Neural cell (in vitro differentiated cells): ENCODE measurements at regions not wholly inside any gene's neighbourhood (a gene's known extent, or its start where the extent isn't known, plus 50 kb on each side); places are given as distances from the start of the nearest gene placed in this dataset.

Experiments used
- EP300 ChIP-seq: fragments of 450-650 bp; conservative IDR thresholded peaks from 2 replicates; pipeline ENCODE4 v1.6.1; 2014; ENCODE audit warnings: antibody characterized with exemption, mild to moderate bottlenecking, moderate library complexity; ENCODE audit not compliant: poor library complexity, severe bottlenecking
- TF ChIP-seq, protein P1 (sequence below): fragments of 450-650 bp; IDR thresholded peaks from 2 replicates; pipeline ENCODE4 v1.5.1; 2014; ENCODE audit warnings: antibody characterized with exemption, mild to moderate bottlenecking, moderate library complexity; ENCODE audit not compliant: poor library complexity, severe bottlenecking

DNA sequence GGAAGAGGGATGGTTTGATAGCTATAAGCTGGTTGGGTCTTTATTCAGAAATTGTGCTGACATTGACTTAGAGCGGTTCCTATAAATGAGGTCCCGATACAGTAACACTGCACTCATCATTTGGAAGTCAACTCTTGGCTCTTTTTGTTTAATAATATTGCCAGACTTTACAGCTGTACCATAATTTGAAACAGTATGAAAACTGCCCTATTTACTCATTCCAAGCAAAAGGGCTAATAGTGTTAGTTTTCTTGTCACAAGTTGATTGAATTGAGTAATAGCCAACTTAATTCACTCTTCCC lies 128.4 kb upstream of the LIMCH1 start:
- no peak for TF ChIP-seq EP300
- TF ChIP-seq, protein P1, sequence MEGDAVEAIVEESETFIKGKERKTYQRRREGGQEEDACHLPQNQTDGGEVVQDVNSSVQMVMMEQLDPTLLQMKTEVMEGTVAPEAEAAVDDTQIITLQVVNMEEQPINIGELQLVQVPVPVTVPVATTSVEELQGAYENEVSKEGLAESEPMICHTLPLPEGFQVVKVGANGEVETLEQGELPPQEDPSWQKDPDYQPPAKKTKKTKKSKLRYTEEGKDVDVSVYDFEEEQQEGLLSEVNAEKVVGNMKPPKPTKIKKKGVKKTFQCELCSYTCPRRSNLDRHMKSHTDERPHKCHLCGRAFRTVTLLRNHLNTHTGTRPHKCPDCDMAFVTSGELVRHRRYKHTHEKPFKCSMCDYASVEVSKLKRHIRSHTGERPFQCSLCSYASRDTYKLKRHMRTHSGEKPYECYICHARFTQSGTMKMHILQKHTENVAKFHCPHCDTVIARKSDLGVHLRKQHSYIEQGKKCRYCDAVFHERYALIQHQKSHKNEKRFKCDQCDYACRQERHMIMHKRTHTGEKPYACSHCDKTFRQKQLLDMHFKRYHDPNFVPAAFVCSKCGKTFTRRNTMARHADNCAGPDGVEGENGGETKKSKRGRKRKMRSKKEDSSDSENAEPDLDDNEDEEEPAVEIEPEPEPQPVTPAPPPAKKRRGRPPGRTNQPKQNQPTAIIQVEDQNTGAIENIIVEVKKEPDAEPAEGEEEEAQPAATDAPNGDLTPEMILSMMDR: no peak
